CD4-positive, alpha-beta T cell treated with Interleukin-1 beta for 1 hour (primary cell): ENCODE measurements at regions not wholly inside any gene's neighbourhood (a gene's known extent, or its start where the extent isn't known, plus 50 kb on each side); places are given as distances from the start of the nearest gene placed in this dataset.

Experiments
- DNase-seq, 2 donors: peaks; one replicate each; pipeline ENCODE4 v3.0.0-alpha.2; 2020 to 2022

DNA sequence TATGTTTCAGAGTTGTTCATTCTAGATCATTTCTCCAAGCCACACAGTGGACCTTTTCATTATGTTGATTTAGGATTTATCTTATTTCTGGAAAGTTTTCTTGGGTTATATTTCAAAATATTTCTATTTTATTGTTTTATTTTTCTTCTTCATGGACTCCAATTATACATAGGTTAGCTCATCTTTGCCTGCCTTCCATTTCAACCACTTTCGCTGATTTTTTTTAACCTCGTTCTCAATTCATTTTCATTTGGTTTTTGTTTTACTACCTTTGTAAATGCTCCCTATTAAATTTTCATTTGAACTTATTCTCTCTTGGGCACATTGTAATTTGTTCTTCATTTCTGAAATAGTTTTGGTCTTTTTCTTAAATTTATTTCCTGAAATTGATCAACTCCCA is 169.0 kb upstream of the PITX1 start:
- DNase-seq, result no peak

DNA sequence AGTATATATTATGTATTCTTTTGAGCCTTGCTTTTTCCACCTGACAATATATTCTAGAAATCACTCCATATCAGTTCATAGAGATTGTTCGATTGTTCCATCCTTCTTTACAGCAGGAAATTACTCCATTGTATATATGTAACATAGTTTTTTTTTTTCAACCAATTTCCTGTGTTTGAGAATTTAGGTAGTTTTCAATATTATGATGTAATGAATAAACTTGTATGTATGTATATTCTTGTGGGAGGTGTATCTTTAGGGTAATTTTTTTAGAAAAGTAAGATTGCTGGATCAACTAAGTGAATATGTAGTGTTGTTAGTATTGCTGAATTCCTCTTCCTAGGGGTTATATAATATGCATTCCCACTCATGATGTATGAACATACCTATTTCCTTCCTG is 165.9 kb upstream of the PITX1 start:
- DNase-seq, result no peak

DNA sequence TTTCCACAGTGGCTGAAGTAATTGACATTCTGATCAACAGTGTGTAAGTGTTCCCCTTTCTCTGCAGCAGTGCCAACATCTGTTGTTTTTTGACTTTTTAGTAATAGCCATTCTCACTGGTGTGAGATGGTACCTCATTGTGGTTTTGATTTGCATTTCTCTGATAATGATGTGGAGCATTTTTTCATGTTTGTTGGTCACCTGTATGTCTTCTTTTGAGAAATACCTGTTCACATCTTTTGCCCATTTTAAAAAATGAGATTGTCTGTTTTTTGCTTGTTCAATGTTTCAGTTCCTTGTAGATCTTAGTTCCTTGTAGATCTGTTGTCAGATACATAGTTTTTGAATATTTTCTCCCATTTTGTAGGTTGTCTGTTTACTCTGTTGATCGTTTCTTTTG is 162.5 kb upstream of the PITX1 start:
- DNase-seq, result no peak

DNA sequence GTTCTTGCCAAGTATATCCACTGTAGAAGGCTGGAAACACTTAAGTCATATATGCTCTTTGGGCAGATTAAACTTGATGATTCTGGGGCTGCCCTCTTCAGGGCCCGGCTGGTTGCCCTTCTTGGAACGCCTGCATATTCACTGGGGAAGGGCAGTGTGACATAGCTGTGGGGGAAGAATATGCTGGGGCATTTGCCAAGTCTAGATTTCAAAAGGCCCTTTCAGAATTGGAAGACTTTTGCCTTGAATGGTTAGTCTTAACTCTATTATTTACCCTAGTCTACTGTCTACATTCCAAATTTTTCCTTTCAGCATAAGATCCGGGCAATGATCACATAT is 161.2 kb upstream of the PITX1 start:
- no peak for DNase-seq

DNA sequence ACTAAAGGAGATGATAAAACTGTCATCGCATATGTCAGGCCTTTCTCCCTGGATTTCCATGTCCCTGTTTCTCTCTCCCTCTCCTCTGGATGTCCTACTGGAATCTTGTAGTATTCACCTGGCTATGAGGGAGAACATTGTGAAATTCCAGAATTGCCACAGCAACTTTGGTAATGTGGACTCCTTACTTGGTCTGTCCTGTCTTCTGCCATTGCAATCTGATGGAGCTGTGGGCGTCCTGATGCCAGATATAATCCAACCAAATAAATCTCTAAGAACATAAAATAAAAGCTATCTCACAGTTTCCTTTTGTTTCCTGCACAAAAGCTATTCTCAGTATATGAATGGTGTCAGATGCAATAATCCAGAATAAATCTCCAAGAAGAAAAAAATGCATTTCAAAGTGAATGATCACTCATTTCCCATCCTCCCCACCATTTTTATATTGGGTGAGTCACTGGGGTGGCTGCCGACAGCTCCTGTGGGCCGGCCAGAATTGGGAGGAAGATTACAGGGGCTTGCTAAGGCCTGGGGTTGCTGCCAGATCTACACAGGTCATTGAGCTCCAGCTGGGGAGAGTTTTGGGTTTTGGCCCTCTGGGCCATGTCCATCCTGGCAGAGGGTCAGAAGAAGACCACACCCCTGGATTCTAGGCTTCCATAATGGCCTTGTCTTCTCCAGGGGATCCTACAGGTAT is 160.7 kb upstream of the PITX1 start:
- no peak for DNase-seq

DNA sequence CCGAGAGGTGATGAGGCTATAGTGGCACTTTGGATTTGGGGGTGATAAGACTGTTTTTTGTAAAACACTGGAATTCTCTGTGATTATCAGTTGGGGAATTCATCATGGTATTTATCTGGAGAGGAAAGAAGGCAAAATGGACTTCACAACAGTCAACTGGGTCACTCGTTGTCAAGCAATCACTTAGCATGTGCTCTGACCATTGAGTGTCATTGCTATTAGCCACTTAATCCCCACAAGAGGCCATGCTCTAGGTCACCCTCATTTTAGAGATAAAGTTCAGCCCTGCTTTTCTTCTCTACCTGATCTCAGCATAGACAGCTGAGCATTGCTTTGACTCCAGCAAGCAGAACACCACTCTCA is 160.1 kb upstream of the PITX1 start:
- no peak for DNase-seq

DNA sequence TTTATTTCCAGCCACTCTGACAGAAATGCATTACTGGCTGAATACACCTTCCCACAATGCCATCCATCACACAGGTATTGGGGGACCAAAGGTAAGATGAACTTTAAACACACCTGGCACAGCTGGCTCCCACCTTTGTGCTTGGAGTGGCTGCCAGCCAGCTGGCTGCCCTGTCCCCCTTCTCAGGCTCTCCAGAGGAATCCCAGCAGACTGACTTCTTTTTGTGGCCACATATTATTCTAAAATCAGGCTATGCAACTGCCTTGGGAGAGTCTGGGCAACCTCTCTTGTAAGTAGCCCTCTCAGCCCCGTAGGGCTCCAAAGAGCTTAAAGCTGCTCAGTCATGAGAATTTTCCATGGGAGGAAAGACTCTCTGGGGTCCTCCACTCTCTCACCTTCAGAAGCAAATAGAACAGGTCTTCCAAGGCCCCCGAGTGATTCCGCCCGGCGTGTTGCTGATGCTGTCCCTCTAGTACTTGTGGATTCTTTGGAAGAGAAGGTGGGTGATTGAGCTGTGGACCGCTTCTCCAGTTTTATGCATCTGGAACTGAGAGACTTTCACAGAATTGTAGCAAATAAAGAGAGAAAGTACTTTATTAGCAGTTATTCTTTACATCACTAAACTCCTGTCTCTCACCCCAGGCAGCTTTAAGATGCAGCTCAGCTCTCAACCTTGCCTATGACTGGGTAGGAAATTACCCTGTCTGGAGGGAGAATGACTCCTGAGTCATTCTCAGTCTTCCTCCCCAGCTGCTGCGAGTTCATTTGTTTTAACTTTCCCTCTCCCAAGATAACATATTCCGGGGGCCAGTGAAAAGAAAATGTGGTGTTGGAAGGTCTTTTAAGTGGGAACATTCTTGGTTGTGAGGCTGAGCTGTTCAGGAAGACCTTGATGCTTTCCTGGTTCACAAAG is 159.4 kb upstream of the PITX1 start:
- DNase-seq, result no peak

DNA sequence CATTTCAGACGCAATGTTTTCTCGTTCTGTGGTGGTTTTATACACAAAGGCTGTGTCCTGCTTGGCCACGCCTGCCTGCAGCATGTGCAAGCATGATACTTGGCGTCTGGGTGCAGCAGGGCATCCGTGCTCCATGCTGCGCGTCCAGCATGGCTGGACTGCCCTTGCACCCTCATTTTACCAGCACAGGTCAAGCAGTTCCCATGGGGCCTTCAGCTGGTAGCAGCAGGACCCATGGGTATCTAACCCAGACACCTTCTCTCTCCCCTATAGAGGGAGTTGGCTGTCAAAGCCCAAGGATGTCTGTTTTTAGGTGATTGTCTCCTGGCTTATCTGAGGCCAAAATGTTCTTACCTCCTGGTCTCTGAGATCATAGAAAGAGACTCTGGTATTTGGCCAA is 158.3 kb upstream of the PITX1 start:
- no peak for DNase-seq

DNA sequence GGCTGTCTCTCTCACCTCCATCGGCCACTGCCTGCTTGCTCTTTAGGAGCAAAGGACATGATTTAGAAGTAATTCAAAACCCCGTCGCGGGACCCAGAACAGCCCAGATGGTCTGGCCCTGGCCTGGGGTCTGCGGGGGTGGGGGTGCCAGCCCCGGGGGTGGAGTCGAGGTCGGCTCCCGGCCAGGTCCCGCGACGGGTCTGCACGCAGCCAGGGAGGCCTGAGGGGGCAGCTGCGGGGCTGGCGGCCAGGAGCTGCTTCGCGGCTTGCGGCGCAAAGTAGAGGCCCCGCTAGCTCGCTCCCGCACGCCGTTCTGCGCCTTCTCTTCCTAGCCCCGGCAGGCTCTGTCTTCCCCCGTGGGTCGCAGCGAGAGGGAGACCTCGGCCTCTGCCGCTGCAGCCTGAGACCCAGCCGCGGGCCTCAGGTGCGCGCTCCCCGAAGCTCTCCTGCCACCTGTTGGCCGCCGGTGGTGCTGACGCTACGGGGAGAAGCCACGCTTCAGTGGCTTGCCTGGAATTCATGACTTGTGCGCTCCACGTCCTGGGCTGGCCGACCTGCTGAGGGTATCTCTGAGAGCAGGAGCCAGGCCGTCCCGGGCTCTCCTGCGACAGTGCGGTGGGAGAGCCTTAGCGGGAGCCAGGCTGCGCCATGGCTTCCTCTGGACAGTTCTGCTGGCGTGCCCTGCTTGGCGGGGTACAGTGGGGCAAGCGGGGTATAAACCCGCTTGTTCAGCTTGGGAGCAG is 157.2 kb upstream of the PITX1 start:
- peak; percentile 56 to 70 for DNase-seq

DNA sequence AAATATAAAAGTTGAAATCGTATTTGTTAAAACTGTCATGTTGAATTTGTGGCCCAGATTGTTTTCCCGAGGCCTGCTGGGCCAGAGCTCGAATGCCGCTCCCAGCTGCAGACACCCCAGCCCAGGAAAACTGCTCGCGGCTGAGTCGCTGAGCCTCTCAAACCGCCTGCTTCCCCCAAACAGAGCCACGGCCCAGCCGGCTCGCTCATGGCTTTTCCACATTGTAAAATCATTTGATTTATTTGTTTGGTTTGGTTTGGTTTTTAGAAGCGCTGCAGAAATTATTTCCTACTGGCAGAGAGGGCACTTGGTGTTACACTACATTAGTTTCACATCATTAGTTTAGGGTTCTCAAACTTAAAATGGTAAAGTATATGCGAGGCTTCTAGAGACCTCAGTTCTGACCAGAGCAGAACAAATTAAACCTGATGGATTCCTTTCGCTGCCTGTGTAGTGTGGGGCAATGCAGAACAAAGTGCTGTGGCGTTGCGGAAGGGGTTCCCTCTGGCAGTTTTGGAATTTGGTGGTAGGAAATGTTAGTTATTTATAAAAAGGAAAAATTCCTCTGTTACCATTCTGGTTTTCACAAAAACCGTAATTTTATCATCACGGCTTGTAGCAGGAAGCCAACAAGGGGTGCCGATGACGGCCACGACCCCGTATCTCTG is 156.5 kb upstream of the PITX1 start:
- DNase-seq, result no peak

DNA sequence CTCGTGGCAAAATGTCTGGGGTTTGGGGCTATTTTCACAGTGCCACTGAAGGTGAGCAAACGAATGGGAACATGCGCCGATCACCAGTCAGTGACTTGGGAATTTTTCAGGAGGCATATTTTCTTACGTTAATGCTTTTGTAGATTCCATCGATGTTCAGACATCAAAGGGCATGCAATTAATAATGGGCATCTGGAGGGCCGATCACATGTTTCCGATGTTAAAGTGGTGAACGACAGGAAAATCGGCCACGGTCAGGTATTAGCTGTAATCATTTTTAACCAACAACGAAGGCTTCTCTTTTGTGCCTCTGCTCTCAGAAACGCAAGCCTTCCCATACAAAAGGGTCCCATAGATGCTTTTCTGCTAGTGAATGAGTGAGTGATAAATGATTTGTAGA is 155.0 kb upstream of the PITX1 start:
- no peak for DNase-seq

DNA sequence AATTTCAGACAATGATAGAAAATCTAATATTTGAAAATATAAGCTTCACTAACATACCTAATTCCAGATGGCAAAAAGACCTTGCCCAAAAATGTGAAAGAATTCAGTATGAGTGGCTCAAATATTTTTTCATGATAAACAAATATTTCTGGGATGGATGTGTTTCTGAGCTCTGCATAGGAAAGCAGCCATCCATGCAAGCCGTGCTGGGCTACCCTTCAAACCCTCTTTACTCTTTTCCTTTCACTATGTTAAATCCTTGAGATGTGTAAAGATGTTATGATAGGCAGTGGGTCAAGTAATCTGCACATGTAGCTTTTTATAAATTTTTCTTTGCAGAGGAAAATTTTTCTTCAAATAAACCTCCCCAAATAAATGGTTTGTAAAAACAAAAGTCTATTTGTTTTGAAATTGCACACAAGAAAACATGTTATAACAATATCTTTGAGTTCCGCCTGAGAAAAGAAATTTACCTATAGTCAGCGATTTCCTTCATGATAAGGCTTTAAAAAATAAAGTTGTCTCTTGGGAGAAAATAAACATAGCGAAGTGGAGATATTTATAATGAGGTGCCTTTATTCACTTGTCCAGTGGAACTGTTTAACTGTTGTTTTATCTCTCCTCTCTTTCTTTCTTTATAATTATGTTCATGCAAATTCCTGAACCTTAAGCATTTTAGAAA is 154.3 kb upstream of the PITX1 start:
- no peak for DNase-seq

DNA sequence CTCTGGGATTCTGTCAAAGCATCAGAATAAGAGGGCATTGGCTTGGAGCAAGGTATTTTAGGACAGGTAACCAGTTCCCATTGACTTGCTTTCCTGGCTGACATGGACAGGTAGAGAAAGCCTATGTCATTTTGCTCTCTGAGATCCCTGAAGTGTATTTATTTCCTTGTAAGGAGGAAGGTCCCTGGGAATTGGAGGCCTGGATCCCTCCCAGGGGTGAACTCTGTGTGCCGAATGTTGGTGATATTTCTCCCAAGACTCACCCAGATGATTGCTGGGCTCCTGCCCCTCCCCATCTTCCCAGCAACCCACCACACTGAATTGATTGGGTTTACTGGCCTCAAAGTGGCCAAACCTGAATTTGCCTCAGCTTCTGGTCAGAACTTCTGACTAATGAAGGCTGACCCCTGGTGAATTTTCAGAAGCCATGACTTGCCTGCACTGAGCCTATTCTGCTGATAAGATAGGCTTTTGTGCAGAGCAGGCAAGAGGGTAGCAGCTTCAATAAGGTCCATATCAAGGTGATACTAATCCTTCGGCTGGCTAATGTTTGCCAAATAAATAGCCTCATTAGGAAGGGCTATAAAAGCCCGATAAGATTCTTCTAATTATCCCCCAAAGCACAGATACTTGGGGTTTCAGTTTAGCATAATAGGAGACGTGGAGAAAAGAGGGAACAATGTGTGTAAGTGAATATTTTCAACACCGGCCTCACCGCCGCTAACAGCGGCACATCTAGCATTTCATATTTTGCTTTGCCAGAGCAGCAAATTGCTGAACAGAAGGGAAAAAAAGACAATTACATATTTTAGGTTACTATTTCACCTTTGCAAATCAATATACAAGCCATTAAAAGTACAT is 152.9 kb upstream of the PITX1 start:
- no peak for DNase-seq

DNA sequence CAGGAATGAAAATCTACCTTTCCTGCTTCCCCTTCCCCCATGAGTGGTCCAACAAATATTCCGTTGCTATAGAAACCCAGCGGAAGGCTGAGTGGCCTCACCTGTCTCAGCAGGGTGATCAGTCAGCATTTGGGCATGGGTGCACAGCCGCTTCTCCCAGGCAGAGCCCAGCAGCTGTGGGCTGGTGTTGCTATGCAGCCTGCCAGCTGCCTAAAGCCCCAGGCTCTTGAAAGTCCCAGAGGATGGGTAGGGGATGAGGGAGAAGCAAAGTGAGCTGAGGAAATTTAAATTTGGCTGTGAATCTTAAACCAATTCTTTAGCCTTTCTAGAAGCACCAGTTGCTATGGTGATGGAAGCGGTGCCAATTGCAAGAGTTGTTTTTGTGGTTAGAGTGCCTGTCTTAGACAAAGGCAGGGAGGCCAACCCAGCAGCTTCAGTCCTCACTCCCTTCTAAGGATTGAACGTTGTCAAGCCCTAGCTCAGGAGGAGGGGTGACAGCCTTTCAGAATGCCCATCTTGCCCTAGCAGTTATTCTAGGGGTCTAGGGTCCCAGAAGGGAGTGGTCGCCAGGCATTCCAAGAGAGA is 151.5 kb upstream of the PITX1 start:
- DNase-seq, result no peak

DNA sequence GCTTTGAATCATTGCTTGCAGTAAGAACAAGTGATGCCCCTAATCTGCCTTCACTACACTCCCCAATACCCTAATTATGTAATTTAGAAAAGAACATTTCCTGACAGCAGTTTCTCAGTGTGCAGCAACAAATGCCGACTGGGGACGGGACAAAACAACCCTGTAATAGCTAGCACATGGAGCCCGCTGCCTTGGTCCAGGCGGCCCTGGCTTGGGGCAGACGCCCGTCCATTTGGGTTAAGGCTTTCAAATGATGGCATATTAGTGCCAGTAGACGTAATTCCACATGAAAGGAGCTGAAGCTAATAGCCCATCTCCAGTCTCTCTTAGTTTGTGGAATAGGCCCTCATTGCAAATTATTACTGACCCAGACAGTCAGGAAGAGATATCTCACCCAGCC is 150.6 kb upstream of the PITX1 start:
- no peak for DNase-seq

DNA sequence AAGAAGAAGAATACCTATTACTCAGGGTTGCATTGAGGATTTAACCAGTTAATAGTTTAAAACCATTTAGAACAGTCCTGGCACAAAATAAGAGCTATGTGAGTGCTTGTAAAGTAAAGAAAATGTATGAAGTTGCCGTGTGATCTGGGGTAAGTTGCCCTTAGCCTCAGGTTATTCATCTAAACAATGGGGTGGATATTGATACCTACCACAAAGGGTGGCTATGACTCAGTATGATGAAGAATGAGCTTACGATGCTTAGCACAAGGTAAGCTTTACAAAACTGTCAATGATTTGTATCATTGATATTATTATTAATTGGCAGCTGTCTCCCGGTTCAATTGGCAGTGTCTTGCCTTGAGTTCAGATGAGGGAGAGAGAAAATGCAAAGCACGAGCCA is 149.4 kb upstream of the PITX1 start:
- no peak for DNase-seq

DNA sequence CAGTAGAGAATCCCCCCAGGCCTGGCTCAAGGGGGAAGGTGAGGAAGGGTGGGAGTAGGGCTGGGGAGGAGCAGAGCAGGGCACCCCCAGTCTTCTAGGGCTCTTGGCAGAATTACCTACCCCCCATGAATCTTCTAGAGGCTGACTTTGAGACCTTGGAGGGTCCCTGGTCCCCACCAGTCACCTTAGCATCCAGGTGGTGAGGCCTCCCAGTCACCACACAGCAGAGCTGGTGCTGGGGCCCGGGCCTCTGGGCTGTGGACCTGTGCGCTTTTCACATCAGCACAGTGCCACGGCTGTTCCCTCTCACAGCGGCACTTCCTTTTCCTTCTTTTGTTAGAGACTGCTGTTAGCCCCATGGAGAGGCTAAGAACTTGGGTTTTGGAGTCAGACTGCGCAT is 148.6 kb upstream of the PITX1 start:
- DNase-seq, result no peak

DNA sequence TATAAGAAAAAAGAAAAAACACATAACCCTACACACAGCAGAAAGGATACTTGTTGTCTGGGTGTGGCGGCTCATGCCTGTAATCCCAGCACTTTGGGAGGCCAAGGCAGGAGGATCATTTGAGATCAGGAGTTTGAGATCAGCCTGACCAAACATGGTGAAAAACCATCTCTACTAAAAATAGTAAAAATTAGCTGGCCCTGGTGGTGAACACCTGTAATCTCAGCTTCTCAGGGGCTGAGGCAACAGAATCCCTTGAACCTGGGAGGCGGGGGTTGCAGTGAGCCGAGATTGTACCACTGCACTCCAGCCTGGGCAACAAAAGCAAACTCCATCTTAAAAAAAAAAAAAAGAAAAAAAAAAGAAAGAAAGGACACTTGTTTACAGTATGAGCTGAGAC is 147.6 kb upstream of the PITX1 start:
- DNase-seq, result no peak

DNA sequence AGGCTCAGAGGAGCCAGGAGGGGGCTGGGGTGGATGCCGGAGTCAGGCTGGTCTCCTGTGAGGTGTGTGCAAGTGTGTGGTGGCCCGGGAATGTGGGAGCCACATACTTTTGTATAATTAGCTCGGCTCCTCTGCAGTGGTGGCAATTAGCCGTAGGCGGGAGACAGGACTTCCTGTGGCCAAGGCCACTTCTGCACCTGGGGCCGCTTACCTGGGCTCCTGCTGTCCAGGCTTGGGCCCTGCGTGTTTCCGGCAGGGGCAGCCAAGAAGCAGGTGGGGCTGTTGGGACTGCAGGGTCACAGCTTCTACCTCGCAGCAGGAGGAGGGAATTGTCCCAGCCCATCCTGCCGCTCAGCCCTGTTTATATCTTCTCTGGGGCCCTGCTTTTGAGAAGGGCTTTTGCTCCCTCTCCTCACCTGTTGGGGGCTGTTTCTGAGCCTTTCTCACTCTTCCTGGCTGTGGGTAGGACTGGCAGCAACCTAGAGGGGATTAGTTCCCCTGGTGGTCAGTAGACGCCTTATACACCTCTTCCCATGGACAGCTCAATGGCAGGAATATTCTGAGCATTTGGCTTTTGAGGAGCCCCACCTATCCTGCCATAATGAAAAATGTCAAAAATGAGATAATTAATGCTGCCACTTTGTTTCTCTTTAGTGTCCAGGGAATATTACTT is 145.4 kb upstream of the PITX1 start:
- no peak for DNase-seq

DNA sequence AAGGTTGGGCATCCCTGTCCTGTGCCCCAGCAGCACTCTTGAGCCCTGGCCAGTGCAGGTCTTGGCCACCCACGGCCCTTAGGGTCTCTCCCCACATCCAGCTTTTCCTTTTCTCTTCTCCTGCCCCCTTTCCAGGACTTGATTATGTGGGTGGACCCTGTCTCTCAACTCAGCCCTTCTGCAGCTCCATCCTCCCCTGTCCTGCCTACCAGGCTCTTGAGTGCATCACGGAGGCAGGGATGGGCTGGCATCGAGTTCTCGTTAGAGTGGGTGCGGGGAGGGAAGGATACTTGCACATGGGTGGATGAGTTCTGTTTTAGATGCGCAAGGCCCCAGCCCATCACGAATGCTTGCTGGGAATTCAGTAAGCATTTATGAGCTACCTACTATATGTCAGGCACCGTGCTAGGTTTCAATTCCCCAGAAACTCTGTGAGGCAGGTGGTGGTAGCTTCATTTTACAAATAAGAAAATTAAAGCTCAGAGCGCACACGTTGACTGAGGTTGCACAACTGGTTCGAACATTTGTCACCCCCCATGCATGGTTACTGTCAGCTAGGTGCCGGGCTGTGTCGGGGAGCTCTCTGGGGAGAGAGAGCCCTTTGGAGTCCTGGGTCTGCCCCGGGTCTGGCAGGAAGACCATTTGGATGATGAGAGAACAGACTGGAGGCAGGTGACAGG is 144.6 kb upstream of the PITX1 start:
- DNase-seq, result no peak
